HFFc6 (cell line): ENCODE measurements at regions not wholly inside any gene's neighbourhood (a gene's known extent, or its start where the extent isn't known, plus 50 kb on each side); places are given as distances from the start of the nearest gene placed in this dataset.

Experiments used
- DNase-seq: peaks from one replicate; pipeline ENCODE4 v3.0.0-alpha.2; 2018
- H3K27ac Mint-ChIP-seq: 2 replicates; pipeline ENCODE4 v1.8.0; 2020; ENCODE audit warnings: mild to moderate bottlenecking, mixed read lengths
- H3K27me3 Mint-ChIP-seq: 2 replicates; pipeline ENCODE4 v1.8.0; 2021; ENCODE audit warnings: mild to moderate bottlenecking, moderate library complexity, mixed read lengths; ENCODE audit not compliant: insufficient read depth
- H3K36me3 Mint-ChIP-seq: 2 replicates; pipeline ENCODE4 v1.8.0; 2021; ENCODE audit warnings: low read depth, mixed read lengths
- H3K4me1 Mint-ChIP-seq: 2 replicates; pipeline ENCODE4 v1.8.0; 2020; ENCODE audit warnings: low read depth, mixed read lengths
- H3K4me3 Mint-ChIP-seq: 2 replicates; pipeline ENCODE4 v1.8.0; 2020; ENCODE audit warnings: mild to moderate bottlenecking, moderate library complexity, mixed read lengths
- H3K9me3 Mint-ChIP-seq: 2 replicates; pipeline ENCODE4 v1.8.0; 2020; ENCODE audit warnings: mild to moderate bottlenecking, mixed read lengths
- TF ChIP-seq, protein P1 (sequence below): fragments of 200-600 bp; sonication (generic); IDR thresholded peaks from 2 replicates; pipeline ENCODE4 v1.5.0; 2021; ENCODE audit warnings: antibody characterized with exemption, mild to moderate bottlenecking

DNA sequence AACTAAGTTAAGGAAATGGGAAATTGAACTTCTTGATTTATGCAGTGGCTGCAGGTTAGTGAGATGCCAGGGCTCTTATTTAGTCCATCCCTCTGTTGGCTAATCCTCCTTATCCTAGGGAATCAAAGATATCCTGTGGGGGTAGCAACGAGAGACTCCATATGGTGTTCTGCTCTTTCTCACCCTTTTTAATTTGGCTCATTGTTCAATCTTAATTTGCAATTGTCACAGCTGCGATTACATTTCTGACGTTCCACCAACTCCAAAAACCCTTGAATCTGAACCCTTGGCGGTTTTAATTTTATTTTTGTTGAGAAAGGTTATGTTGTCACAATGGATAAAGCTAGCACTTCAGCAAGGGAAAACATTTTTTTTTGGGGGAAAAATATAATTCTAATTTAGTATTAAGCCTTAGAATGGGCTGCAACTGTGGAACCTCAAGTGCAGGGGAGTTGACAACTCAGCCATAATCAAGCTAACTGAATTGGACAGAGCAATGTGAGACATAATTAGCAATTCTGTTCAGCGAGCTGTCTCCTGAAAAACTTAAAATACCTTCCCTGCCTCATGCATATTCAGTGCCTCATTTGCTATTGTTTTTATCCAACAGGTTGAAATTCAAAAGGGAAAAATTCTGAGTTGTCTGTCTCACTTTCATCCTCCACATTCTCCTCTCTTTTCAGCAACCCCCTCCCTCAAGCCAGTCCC is 91.3 kb downstream of the MAT2B start:
- Mint-ChIP-seq H3K36me3 (no peaks in the 10 kb centered on the region), H3K4me1 (no peaks in the 10 kb centered on the region), H3K9me3 (no peaks in the 10 kb centered on the region), H3K27ac (no peak overlapping the region), H3K27me3 (peaks cover 14% of the 10 kb centered on the region), H3K4me3 (no peak overlapping the region)
- TF ChIP-seq, protein P1, sequence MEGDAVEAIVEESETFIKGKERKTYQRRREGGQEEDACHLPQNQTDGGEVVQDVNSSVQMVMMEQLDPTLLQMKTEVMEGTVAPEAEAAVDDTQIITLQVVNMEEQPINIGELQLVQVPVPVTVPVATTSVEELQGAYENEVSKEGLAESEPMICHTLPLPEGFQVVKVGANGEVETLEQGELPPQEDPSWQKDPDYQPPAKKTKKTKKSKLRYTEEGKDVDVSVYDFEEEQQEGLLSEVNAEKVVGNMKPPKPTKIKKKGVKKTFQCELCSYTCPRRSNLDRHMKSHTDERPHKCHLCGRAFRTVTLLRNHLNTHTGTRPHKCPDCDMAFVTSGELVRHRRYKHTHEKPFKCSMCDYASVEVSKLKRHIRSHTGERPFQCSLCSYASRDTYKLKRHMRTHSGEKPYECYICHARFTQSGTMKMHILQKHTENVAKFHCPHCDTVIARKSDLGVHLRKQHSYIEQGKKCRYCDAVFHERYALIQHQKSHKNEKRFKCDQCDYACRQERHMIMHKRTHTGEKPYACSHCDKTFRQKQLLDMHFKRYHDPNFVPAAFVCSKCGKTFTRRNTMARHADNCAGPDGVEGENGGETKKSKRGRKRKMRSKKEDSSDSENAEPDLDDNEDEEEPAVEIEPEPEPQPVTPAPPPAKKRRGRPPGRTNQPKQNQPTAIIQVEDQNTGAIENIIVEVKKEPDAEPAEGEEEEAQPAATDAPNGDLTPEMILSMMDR, result no peak
- DNase-seq, result no peak

DNA sequence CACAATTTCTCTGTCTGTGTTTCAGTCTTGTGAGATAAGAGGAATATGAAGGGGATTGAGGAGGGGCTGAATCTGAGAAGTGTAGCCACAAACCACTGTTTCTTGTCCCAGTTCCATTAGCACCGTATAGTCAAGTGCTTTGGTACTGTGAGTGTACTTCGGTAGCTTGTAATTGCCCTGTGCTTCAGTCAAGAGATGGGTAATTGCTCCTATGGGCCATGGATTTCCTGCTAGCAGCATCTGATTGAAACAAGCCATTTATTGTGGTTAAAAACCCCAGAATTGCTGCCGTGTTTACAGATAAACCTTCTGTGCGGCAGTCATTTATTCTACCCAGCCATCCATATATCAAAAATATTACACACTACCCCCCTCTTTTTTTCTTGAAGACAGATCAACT is 98.6 kb downstream of the MAT2B start:
- Mint-ChIP-seq H3K4me3 (no peak overlapping the region), H3K9me3 (no peaks in the 10 kb centered on the region), H3K27me3 (peaks cover 8% of the 10 kb centered on the region), H3K4me1 (no peaks in the 10 kb centered on the region), H3K27ac (no peak overlapping the region), H3K36me3 (no peaks in the 10 kb centered on the region)
- TF ChIP-seq, protein P1, result no peak
- no peak for DNase-seq

DNA sequence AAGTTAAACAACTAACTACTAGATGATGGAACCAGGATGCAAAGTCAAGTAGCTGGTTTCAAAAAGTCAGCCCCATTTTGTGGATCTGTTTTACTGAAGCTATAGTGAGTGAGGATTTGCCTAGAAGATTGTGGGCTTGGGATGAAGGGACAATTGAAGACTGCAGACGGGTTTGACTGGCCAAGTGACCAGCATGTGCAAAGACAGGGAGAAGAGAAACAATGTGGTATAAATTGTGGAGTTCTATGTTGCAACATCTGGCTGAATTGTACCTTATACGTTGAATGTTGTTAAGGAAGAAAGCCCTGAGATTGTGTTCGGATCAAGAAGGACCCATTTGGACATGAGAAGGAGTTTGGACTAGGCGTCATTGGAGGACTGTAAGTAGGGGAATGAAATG is 101.8 kb downstream of the MAT2B start:
- Mint-ChIP-seq H3K4me3 (no peak overlapping the region), H3K9me3 (no peaks in the 10 kb centered on the region), H3K4me1 (no peaks in the 10 kb centered on the region), H3K36me3 (no peaks in the 10 kb centered on the region), H3K27ac (no peak overlapping the region), H3K27me3 (no peaks in the 10 kb centered on the region; the same call in 1 of the 2 replicates)
- TF ChIP-seq, protein P1, result no peak
- DNase-seq, result no peak

DNA sequence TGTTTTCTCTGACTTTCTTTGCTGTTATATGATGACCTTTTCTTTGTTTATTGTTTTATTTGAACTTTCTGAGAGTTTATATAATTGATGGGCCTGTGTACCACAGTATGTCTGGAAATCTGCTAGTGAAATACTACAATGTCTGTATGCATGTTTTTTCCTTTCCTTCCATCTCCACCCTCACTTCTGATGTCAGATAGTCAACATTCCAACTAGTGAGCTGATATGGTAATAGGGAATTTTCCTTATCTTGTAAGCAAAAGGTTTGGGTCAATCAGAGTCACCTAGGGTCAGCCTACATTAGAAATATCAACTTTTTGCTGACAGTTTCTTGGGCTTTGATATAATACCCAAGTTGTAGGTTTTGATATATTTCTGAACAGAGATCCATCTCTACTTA is 103.2 kb downstream of the MAT2B start:
- Mint-ChIP-seq H3K27me3 (peaks cover 3% of the 10 kb centered on the region; the same call in 1 of the 2 replicates), H3K4me1 (no peaks in the 10 kb centered on the region), H3K9me3 (no peaks in the 10 kb centered on the region), H3K36me3 (no peaks in the 10 kb centered on the region), H3K27ac (no peak overlapping the region), H3K4me3 (no peak overlapping the region)
- DNase-seq, result no peak
- TF ChIP-seq, protein P1, result no peak

DNA sequence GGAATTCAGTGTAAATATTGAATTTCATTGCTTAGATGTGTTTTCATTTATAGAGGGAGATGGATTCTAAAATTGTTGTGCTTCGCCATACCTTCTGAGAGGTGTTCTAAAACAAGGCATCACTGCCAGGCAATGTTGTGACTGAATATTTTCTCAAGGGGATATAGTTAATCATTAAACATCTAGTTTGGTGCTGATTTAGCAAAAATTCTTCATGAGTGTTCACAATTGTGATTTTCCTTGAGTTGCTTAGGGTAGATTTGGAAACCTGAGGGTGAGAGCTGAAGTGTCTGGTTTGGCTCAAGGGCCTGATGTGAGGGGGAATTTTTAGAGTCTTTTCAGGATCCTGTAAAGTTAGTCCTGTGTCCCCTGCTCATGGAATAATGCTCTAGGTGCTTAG is 104.5 kb downstream of the MAT2B start:
- no peak overlapping the region for H3K27ac Mint-ChIP-seq
- H3K4me3 Mint-ChIP-seq, result no peak overlapping the region
- H3K36me3 Mint-ChIP-seq, result no peaks in the 10 kb centered on the region
- peaks cover 3% of the 10 kb centered on the region; the same call in 1 of the 2 replicates for H3K27me3 Mint-ChIP-seq
- no peaks in the 10 kb centered on the region for H3K4me1 Mint-ChIP-seq
- TF ChIP-seq, protein P1, result no peak
- DNase-seq, result no peak
- no peaks in the 10 kb centered on the region for H3K9me3 Mint-ChIP-seq
